Hematopoietic multipotent progenitor cell (in vitro differentiated cells): ENCODE measurements at regions not wholly inside any gene's neighbourhood (a gene's known extent, or its start where the extent isn't known, plus 50 kb on each side); places are given as distances from the start of the nearest gene placed in this dataset.
A peak's percentile ranks its signal among the peaks of the same experiment; 100 is the strongest.
"Not testable (repeated sequence)": the region's sequence is repeated elsewhere in the genome, so short reads cannot be mapped to it uniquely, and the experiment has no call there.

ENCODE experiments used
- DNase-seq, 3 donors: peaks; one replicate each; pipeline ENCODE4 v3.0.0-alpha.2; 2011 to 2015; ENCODE audit warnings: low read depth in 2 of 3, low spot score in 2 of 3

- no peak for DNase-seq
Measured at GRCh38 chr15:92751528-92751927, 96.0 kb upstream of the FAM174B start.

- DNase-seq: no peak
Measured at GRCh38 chr15:92753591-92753990, 98.0 kb upstream of the FAM174B start.

GRCh38 chr15:92763459-92763858 is 107.9 kb upstream of the FAM174B start:
- no peak for DNase-seq

GRCh38 chr15:92768131-92768530 is 112.6 kb upstream of the FAM174B start:
- not testable (repeated sequence) for DNase-seq

GRCh38 chr15:92770641-92771040 is 115.1 kb upstream of the FAM174B start:
- DNase-seq: no peak

- DNase-seq: no peak
Measured at GRCh38 chr15:92772061-92772460, 116.5 kb upstream of the FAM174B start.

GRCh38 chr15:92772626-92773244 is 117.2 kb upstream of the FAM174B start:
- DNase-seq: no peak

- DNase-seq: no peak
Measured at GRCh38 chr15:92773340-92773739, 117.8 kb upstream of the FAM174B start.

- no peak for DNase-seq
Measured at GRCh38 chr15:92779874-92780273, 120.2 kb upstream of the CHD2 start.

- DNase-seq: no peak
Measured at GRCh38 chr15:92780843-92781242, 119.3 kb upstream of the CHD2 start.

- no peak for DNase-seq
Measured at GRCh38 chr15:92781925-92782453, 118.1 kb upstream of the CHD2 start.

- DNase-seq: no peak
Measured at GRCh38 chr15:92787116-92787515, 113.0 kb upstream of the CHD2 start.

GRCh38 chr15:92788196-92788595 is 111.9 kb upstream of the CHD2 start:
- DNase-seq: no peak

GRCh38 chr15:92788793-92789192 is 111.3 kb upstream of the CHD2 start:
- DNase-seq: not testable (repeated sequence)

- no peak for DNase-seq
Measured at GRCh38 chr15:92796161-92796611, 103.9 kb upstream of the CHD2 start.

GRCh38 chr15:92797168-92798052 is 102.7 kb upstream of the CHD2 start:
- DNase-seq: peak in 2 of 3 donors; percentile 65 to 87

- no peak for DNase-seq
Measured at GRCh38 chr15:92800013-92800412, 100.1 kb upstream of the CHD2 start.

- DNase-seq: not testable (repeated sequence)
Measured at GRCh38 chr15:92800416-92801055, 99.6 kb upstream of the CHD2 start.

- not testable (repeated sequence) for DNase-seq
Measured at GRCh38 chr15:92801056-92801773, 98.9 kb upstream of the CHD2 start.

- no peak for DNase-seq
Measured at GRCh38 chr15:92801774-92802464, 98.2 kb upstream of the CHD2 start.
